Skin epidermis (tissue), 12 donors: ENCODE measurements at regions not wholly inside any gene's neighbourhood (a gene's known extent, or its start where the extent isn't known, plus 50 kb on each side); places are given as distances from the start of the nearest gene placed in this dataset.

Source experiments
- H3K27ac ChIP-seq, 21 experiments: fragments of 200-600 bp; sonication (generic) in 11 of 21; one replicate each; pipeline ENCODE4 v1.5.0; 2020; ENCODE audit warnings: mild to moderate bottlenecking in 3 of 21, inconsistent platforms in 2 of 21, moderate library complexity in 2 of 21
- H3K4me3 ChIP-seq, 7 experiments: fragments of 200-600 bp; sonication (generic) in 2 of 7; one replicate each; pipeline ENCODE4 v1.5.0; 2020; ENCODE audit warnings: inconsistent platforms in 2 of 7, mild to moderate bottlenecking in 2 of 7, moderate library complexity in 1 of 7

DNA sequence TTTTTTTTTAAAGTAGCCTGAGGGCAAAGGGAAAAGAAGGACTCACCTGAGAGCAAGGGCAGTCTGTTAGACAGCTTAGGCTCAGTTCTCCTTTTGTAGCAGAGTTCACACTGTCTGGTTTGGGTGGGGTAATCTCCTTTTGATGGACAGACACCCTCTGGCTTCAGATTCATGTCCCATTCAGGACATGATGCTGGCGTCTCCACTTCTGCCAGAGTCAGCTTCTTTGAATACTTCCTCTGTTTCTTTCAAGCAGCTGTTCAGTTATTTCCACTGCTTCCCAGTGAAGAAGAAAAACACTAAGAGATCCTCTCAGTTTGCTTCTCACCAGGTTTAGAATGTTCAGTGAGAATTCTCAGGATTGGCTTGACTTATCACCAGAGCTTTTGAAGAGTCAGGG is 79.0 kb upstream of the HSD17B12 start:
- Histone ChIP-seq H3K27ac (no peak overlapping the region), H3K4me3 (no peak overlapping the region)

DNA sequence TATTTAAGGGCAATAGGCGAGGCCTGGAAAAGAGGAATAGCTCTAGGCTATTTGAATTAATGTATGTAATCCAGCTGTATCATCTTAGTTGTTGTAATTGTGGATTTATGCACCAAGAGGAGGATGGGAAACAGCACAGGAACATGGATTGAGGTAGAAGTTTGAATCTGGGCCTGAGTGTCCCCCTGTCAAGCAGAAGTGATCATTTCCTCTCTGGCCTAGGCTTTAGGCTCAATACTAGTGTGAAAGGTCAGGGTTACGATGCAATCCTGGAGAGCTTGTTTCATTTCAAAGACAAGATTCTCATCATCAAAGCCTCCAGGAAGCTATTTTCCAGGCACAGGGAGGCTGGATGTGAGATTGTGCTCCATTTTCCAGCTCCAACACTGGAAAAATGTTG is 77.9 kb upstream of the HSD17B12 start:
- no peak overlapping the region for H3K4me3 ChIP-seq

DNA sequence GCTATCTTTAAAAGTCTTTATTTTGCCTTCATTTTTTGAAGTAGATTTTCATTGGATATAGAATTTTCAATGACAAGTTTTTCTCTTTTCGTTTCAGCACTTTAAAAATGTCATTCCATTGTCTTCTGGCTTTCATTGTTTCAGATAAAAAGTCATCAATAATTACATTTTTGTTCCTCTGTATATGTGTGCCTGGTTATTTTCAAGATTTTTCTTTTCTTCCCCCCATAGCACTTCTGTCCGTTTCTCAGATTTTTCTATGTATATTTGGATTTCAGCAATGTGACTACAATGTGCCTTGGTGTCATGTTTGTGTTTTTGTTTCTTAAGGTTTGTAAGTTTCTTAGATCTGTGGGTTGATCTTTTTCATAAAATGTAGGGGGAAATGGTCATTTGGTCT is 66.3 kb upstream of the HSD17B12 start:
- Histone ChIP-seq H3K4me3 (no peak overlapping the region), H3K27ac (no peak overlapping the region)

More for the DNA sequence above, 77.9 kb upstream of the HSD17B12 start:
- no peak overlapping the region for H3K27ac ChIP-seq

DNA sequence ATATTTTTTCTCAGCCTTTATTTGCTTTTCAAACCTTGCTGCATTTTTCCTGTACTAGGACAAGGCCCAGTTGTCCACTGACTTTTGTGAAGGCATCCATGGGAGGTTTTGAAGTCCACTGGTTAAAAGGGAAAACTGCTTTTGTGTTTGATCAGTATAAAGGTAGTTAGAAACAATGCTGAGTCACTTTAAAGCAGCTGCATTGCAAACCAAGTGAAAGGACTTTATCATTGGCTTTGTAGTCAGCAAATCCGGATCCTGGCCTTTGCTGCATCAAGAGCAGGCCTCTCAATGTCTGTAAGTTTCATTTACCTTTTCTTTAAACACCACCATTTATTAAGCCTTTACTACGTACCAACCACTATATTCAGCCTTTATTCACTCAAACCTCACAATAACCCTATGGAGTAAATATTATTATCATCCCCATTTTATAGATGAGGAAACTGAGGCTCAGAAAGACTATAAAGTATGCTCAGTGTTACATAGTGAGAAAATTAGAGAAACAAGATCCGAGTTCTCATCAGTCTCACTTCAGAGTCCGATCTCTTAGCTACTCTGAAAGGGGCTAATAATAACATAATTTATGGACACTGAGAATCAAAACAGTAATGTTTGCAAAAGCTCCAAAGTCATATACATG is 60.6 kb upstream of the HSD17B12 start:
- H3K4me3 ChIP-seq = no peak overlapping the region

DNA sequence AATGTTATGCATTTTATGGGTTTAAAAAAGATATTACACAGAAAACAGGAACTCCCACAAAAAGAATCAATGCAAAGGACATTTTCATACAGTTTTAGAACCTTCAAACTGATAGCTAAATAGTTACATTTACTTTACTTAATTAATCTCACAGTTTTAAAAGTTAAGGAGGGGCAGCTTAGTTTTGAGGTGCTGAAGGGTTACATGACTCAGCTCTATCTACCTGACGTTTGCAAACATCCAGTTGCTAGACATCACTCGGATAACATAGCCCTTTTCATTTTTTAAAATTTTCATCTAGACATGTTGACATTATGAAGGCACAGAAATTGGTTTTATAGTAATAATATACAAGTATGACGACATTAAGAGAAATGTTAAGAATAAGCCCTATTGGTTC is 53.7 kb upstream of the HSD17B12 start:
- H3K27ac ChIP-seq = no peak overlapping the region
- H3K4me3 ChIP-seq = no peak overlapping the region

More for the DNA sequence above, 60.6 kb upstream of the HSD17B12 start:
- no peak overlapping the region for H3K27ac ChIP-seq
